Renal cortical epithelial cell (primary cell): ENCODE measurements at regions not wholly inside any gene's neighbourhood (a gene's known extent, or its start where the extent isn't known, plus 50 kb on each side); places are given as distances from the start of the nearest gene placed in this dataset.

Experiments
- DNase-seq: peaks from one replicate; pipeline ENCODE4 v3.0.0-alpha.2; 2011; ENCODE audit warnings: low read depth

GRCh38 chr2:234438305-234438977 is 58.4 kb downstream of the ARL4C start:
- DNase-seq: no peak

GRCh38 chr2:234437642-234438304 is 59.1 kb downstream of the ARL4C start:
- no peak for DNase-seq

DNA sequence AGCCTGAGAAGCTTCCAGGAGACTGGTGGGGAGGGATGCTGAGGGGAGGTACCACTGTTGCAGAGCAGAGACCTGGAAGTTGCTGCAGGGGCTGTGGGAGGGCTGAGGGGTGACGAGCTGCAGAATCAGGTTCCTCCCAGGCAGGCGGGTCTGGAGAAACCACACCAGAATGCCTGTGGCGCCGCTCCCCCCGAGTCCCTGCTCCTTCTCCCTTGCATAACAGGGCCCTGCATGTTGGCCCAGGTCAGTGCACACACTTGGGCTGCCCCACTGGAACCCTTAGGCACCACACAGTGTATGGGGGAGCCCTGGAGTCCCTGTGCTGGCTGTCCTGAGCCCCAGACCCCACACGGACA is 60.4 kb downstream of the ARL4C start:
- DNase-seq: no peak

- no peak for DNase-seq
Measured at GRCh38 chr2:234435836-234436481, 60.9 kb downstream of the ARL4C start.

DNA sequence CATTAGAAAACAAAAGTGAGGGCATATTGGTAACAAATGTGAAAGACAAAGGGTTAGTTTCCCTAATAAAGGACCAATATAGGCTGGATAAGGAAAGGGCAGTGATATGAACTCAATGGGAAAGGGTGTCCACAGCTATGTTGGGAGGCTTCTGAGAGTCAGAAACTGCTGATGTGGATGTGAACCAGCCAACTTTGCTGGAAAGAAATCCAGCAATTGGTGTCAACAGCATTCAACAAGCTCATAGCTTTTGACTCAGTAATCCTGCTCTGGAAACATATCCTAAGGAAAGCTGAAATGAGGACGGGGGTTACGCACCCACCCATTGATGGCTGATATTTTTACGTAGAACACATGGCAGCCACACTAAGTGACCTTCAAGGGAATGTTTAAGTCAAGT is 63.7 kb downstream of the ARL4C start:
- DNase-seq: no peak

- DNase-seq: no peak
Measured at GRCh38 chr2:234430871-234431270, 66.0 kb downstream of the ARL4C start.

DNA sequence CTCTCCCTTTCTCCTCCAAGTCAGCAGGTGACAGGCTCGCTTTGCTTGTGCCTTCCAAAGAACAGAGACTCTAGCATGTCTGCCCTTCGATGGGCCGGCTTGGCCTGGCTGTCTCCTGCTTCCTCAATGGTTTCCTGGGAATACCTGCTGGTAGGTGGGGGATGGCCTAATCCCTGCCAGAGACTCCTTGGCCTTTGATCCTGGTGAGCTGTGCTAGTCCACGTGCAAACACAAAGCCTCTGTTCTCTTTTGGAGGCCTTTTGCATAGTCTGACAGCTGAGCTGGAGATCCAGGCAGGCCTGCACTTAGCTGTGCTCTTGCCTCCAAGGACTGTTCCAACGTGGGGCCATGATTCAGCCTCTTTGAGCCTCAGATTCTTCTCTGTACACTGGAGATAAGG is 67.6 kb downstream of the ARL4C start:
- no peak for DNase-seq

GRCh38 chr2:234427081-234428061 is 69.5 kb downstream of the ARL4C start:
- DNase-seq: peak; percentile 97

DNA sequence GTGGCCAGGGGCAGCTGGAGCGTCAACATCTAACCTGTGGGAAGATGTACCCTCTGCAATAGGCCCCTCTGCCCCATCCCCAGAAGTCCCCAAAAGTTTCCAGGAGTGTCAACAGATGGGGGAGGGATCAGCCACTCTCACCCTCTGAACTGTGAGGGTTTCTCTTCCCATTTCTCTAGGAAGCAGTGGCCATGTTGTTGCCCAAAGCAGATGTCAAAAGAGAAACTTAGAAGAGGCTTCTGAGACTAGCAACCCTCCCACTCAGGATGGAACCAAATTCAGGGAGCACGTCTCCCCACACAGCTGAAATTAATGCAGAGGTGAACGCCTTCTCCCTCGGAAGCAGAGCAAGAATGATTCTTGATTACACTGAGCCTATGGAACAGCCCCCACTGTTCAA is 70.3 kb downstream of the ARL4C start:
- DNase-seq: no peak

DNA sequence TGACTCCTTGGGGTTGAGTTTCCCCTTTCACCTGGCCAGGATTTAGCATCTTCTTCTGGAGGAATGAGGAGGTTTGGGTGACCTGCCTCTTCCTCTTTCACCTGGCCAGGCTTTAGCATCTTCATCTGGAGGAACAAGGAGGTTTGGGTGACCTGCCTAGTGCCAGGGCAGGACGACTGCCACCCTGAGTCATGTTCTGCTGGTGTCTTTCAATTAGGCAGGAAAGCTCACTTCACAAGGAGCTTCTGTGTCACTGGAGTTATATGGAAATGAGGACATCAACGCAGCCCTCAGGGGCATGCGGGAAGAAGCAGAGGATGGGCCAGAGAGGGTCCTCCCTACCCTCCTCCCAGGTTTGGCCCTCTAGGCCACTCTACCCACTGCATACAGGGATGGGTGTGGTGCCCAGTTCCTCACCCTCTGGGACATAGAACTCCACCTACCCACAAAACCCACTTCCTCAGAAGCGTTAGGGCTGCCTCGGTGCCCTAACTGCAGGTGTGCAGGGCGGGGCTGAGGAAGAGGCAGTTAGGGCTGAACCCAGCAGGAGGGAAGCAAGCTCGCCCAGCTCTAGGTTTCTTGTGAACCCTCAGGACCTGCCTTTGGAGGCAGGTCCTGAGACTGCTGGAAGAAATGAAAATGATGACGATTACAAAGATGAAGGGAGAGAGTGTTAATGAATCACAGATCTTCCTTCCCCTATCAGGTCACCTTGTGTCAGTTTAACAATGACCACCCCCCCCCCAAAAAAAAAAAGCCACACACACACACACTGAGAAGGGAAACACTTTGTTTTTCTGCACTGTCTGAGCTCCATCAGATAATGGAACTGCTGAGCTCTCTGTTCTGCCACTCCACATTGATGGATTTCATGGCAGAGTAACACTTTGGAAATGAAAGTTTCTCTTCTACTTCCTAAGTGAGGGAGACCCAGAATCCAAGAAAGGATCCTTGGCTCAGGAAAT is 71.0 kb downstream of the ARL4C start:
- no peak for DNase-seq

- no peak for DNase-seq
Measured at GRCh38 chr2:234423884-234424283, 73.0 kb downstream of the ARL4C start.

- DNase-seq: no peak
Measured at GRCh38 chr2:234422981-234423431, 73.9 kb downstream of the ARL4C start.

GRCh38 chr2:234422273-234422732 is 74.6 kb downstream of the ARL4C start:
- DNase-seq: peak; percentile 97

GRCh38 chr2:234420408-234420807 is 76.5 kb downstream of the ARL4C start:
- no peak for DNase-seq

GRCh38 chr2:234419726-234420125 is 77.2 kb downstream of the ARL4C start:
- no peak for DNase-seq

- DNase-seq: no peak
Measured at GRCh38 chr2:234415706-234416105, 81.2 kb downstream of the ARL4C start.

DNA sequence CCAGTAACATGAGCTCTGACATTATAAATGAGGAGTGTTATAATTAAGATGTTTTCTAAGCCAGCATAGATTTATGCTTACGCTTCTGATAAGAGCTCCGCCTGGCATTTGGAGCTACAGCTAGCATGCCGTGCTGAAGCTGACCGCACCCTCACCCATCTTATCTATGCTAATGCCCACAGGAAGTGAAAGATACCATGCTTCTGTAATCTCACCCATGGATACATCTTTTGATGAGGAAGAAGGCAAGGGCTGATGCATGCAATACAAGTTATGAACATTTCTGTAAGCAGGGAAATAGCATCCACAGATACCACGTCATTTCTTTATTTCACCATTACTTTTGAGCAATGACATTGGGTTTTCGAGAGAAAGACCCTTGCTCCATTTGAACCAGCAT is 82.3 kb downstream of the ARL4C start:
- DNase-seq: no peak

- no peak for DNase-seq
Measured at GRCh38 chr2:234412726-234413125, 84.2 kb downstream of the ARL4C start.

- no peak for DNase-seq
Measured at GRCh38 chr2:234411793-234412192, 85.1 kb downstream of the ARL4C start.

- no peak for DNase-seq
Measured at GRCh38 chr2:234410526-234410925, 86.4 kb downstream of the ARL4C start.

- no peak for DNase-seq
Measured at GRCh38 chr2:234409590-234409989, 87.3 kb downstream of the ARL4C start.
